Trophoblast cell (in vitro differentiated cells and primary cell): ENCODE measurements at regions not wholly inside any gene's neighbourhood (a gene's known extent, or its start where the extent isn't known, plus 50 kb on each side); places are given as distances from the start of the nearest gene placed in this dataset.

Experiments used
- DNase-seq, 2 donors: peaks; one replicate each; pipeline ENCODE4 v3.0.0-alpha.2; 2016
- H2AFZ ChIP-seq: 2 replicates; pipeline ENCODE4 v1.6.1; 2013; ENCODE audit warnings: low read length, moderate library complexity, mild to moderate bottlenecking; ENCODE audit not compliant: insufficient read depth, poor library complexity
- H2AK5ac ChIP-seq: 2 replicates; pipeline ENCODE4 v1.6.1; 2013; ENCODE audit warnings: mild to moderate bottlenecking, low read length
- H2BK120ac ChIP-seq: 2 replicates; pipeline ENCODE4 v1.6.1; 2013; ENCODE audit warnings: low read length, mild to moderate bottlenecking, moderate library complexity; ENCODE audit not compliant: insufficient read depth, poor library complexity
- H2BK12ac ChIP-seq: 2 replicates; pipeline ENCODE4 v1.6.1; 2013; ENCODE audit warnings: mild to moderate bottlenecking, low read length, moderate library complexity
- H2BK5ac ChIP-seq: 2 replicates; pipeline ENCODE4 v1.6.1; 2013; ENCODE audit warnings: low read length, low read depth, moderate library complexity, mild to moderate bottlenecking; ENCODE audit not compliant: poor library complexity
- H3K14ac ChIP-seq: 2 replicates; pipeline ENCODE4 v1.6.1; 2013; ENCODE audit warnings: mild to moderate bottlenecking, low read length
- H3K18ac ChIP-seq: 2 replicates; pipeline ENCODE4 v1.6.1; 2013; ENCODE audit warnings: mild to moderate bottlenecking, low read length
- H3K23ac ChIP-seq: 2 replicates; pipeline ENCODE4 v1.6.1; 2013; ENCODE audit warnings: low read length
- H3K27ac ChIP-seq: 2 replicates; pipeline ENCODE4 v1.5.1; 2013; ENCODE audit warnings: low read depth, mild to moderate bottlenecking, inconsistent platforms, low read length, moderate library complexity
- H3K27me3 ChIP-seq: 2 replicates; pipeline ENCODE4 v1.6.1; 2013; ENCODE audit warnings: inconsistent platforms, mild to moderate bottlenecking, low read length, moderate library complexity; ENCODE audit not compliant: insufficient read depth
- H3K36me3 ChIP-seq, 2 experiments: 1 replicate in 1 of 2; 2 replicates in 1 of 2; pipeline ENCODE4 v1.6.1; 2013; ENCODE audit warnings: low read length in 2 of 2, mild to moderate bottlenecking in 2 of 2, moderate library complexity in 1 of 2; ENCODE audit not compliant: insufficient read depth in 2 of 2, control insufficient read depth in 1 of 2
- H3K4ac ChIP-seq: 2 replicates; pipeline ENCODE4 v1.6.1; 2013; ENCODE audit warnings: low read depth, mild to moderate bottlenecking, low read length, moderate library complexity
- H3K4me1 ChIP-seq, 2 experiments: 1 replicate in 1 of 2; 2 replicates in 1 of 2; pipeline ENCODE4 v1.6.1; 2013; ENCODE audit warnings: low read length in 2 of 2, mild to moderate bottlenecking in 2 of 2, moderate library complexity in 1 of 2; ENCODE audit not compliant: insufficient read depth in 2 of 2, control insufficient read depth in 1 of 2
- H3K4me2 ChIP-seq: 2 replicates; pipeline ENCODE4 v1.6.1; 2013; ENCODE audit warnings: inconsistent platforms, mild to moderate bottlenecking, low read length, moderate library complexity
- H3K4me3 ChIP-seq: 2 replicates; pipeline ENCODE4 v1.5.1; 2013; ENCODE audit warnings: mild to moderate bottlenecking, low read depth, low read length, inconsistent platforms
- H3K79me1 ChIP-seq: one replicate; pipeline ENCODE4 v1.6.1; 2013; ENCODE audit warnings: low read length
- H3K79me2 ChIP-seq: 2 replicates; pipeline ENCODE4 v1.6.1; 2013; ENCODE audit warnings: low read length, mild to moderate bottlenecking; ENCODE audit not compliant: control insufficient read depth, insufficient read depth, poor library complexity
- H3K9ac ChIP-seq: 2 replicates; pipeline ENCODE4 v1.6.1; 2013; ENCODE audit warnings: mild to moderate bottlenecking, low read length
- H3K9me3 ChIP-seq: 2 replicates; pipeline ENCODE4 v1.6.1; 2013; ENCODE audit warnings: low read depth, mild to moderate bottlenecking, control low read depth, inconsistent platforms, low read length; ENCODE audit not compliant: insufficient read depth
- H4K12ac ChIP-seq: 2 replicates; pipeline ENCODE4 v1.6.1; 2013; ENCODE audit warnings: low read depth, mild to moderate bottlenecking, low read length, moderate library complexity
- H4K8ac ChIP-seq: 2 replicates; pipeline ENCODE4 v1.6.1; 2013; ENCODE audit warnings: low read depth, mild to moderate bottlenecking, low read length, moderate library complexity
- H4K91ac ChIP-seq: one replicate; pipeline ENCODE4 v1.6.1; 2013; ENCODE audit warnings: low read depth, mild to moderate bottlenecking, low read length, moderate library complexity
- WGBS: extraction: QIAGEN DNeasy Blood & Tissue Kit; methylation state at CpG from one replicate; pipeline ENCODE4 v1.1.7; 2013; ENCODE audit warnings: missing lambda C conversion rate; ENCODE audit not compliant: insufficient read length, insufficient coverage; ENCODE audit errors: extremely low coverage; 5-methylcytosine and 5-hydroxymethylcytosine counted together

DNA sequence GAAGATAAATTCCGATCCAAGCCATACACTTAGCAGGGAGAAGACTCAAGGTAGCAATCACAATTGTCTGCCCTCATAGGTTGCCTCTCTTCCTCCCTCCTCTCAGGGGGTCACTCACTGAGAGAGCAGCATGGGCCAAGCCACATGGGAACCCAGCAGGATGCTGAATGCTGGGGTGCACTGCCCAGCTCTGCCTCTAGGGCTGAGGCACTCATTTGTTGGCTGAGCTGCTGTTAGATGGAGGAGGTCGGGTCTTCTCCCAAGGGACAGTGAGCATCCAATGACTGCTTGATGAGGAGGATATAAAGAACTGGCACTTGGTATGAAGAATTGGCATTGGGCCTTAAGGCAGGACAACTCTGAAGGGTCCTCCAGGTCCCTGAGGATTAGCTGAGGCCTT, 418.8 kb downstream of the SIPA1L2 start:
- Histone ChIP-seq H3K4me3 (no peak overlapping the region), H3K14ac (no peak overlapping the region)
- WGBS = no CpG with 5 or more reads among the region's 2 CpGs

DNA sequence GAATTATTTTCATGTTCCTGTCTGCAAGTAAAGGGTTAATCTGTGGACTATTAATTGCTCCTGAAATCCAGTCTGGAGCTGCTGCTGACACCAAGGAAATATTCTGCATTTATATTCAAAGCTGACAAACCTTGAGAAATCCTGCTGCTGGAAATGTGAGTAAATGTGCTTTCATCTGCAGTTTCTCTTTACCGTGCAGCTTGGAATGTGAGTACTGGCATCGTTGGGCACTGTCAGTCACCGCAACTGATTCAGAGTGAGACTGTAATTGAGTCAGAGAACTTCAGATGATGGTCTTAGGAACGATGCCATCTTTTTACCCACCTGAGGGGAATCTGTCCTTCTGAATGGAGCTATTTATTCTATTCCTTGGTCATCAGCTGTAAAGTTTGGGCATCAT, 420.6 kb downstream of the SIPA1L2 start:
- Histone ChIP-seq H3K4ac (no peak overlapping the region), H3K79me1 (no peaks in the 10 kb centered on the region), H4K8ac (no peak overlapping the region), H3K4me1 (no peaks in the 10 kb centered on the region), H2BK120ac (no peak overlapping the region), H2BK12ac (no peak overlapping the region), H4K12ac (no peak overlapping the region), H3K18ac (no peak overlapping the region), H3K4me2 (no peak overlapping the region), H3K4me3 (no peak overlapping the region), H3K23ac (no peak overlapping the region), H2AFZ (no peak overlapping the region), H3K27ac (no peak overlapping the region), H3K36me3 (no peaks in the 10 kb centered on the region), H3K9ac (no peak overlapping the region), H2BK5ac (no peak overlapping the region), H3K9me3 (no peaks in the 10 kb centered on the region), H3K14ac (no peak overlapping the region), H3K27me3 (no peaks in the 10 kb centered on the region), H4K91ac (no peak overlapping the region), H2AK5ac (no peak overlapping the region), H3K79me2 (no peaks in the 10 kb centered on the region)
- no CpG with 5 or more reads among the region's 4 CpGs for WGBS
- no peak for DNase-seq

More for the DNA sequence above, 418.8 kb downstream of the SIPA1L2 start:
- H3K18ac ChIP-seq = no peak overlapping the region
- H3K79me2 ChIP-seq = no peaks in the 10 kb centered on the region
- no peaks in the 10 kb centered on the region for H3K4me1 ChIP-seq
- no peak overlapping the region for H3K23ac ChIP-seq
- H2AK5ac ChIP-seq = no peak overlapping the region
- no peak overlapping the region for H3K9ac ChIP-seq
- H2BK12ac ChIP-seq = no peak overlapping the region
- H3K27ac ChIP-seq = no peak overlapping the region
- H4K91ac ChIP-seq = no peak overlapping the region
- H4K8ac ChIP-seq = no peak overlapping the region
- no peak overlapping the region for H3K4ac ChIP-seq
- H2AFZ ChIP-seq = no peak overlapping the region
- H3K9me3 ChIP-seq = no peaks in the 10 kb centered on the region
- no peak overlapping the region for H3K4me2 ChIP-seq
- no peaks in the 10 kb centered on the region for H3K79me1 ChIP-seq
- no peaks in the 10 kb centered on the region for H3K27me3 ChIP-seq
- H3K36me3 ChIP-seq = no peaks in the 10 kb centered on the region
- H2BK5ac ChIP-seq = no peak overlapping the region
- H4K12ac ChIP-seq = no peak overlapping the region
- no peak overlapping the region for H2BK120ac ChIP-seq
- DNase-seq = no peak

DNA sequence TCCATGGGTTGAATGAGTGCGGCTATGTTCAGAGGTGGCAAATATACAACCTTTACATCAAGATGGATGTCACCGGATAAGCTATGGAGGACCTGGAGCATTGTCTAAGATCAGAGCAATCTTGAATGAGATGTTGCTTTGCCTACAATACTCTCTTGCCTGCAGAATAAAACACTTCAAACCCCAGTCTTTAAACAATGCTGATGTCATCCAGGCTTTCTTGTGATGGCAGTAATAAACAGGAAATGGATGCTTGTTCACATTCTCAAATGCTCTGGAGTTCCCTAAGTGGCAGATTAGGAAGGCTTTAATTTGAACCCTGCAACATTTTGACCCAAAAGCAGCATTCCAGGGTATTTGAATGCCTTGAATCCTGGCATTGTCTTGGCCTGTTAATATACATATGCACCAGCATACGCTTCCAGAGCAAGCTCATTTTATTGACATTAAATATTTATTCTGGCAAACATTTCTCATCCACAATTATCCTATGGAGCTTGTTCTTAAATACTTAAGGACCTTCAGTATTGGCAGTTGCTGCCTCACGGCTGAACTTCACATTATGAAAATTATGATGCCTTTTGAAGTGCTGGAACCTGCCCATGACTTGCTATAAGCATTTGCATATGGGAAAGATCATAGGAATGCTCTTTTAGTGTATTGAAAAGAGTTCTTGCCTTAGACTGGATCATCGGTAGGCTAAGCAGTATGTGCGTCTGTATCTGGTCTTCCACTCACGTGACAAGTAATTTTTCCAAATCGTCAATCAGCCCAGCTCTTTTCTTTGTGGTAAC, 422.7 kb downstream of the SIPA1L2 start:
- H3K14ac ChIP-seq = no peak overlapping the region
- no peak overlapping the region for H3K18ac ChIP-seq
- no peak overlapping the region for H3K9ac ChIP-seq
- no peaks in the 10 kb centered on the region for H3K4me1 ChIP-seq
- no peak for DNase-seq
- H2AK5ac ChIP-seq = no peak overlapping the region
- no peak overlapping the region for H3K23ac ChIP-seq
- H3K27me3 ChIP-seq = no peaks in the 10 kb centered on the region
- H4K8ac ChIP-seq = no peak overlapping the region
- H3K27ac ChIP-seq = no peak overlapping the region
- H4K91ac ChIP-seq = no peak overlapping the region
- H3K79me1 ChIP-seq = no peaks in the 10 kb centered on the region
- H2BK5ac ChIP-seq = no peak overlapping the region
- no peaks in the 10 kb centered on the region for H3K9me3 ChIP-seq
- H2AFZ ChIP-seq = no peak overlapping the region
- H3K4me3 ChIP-seq = no peak overlapping the region
- H4K12ac ChIP-seq = no peak overlapping the region
- H3K79me2 ChIP-seq = no peaks in the 10 kb centered on the region
- no peak overlapping the region for H3K4ac ChIP-seq
- WGBS = no CpG with 5 or more reads among the region's 8 CpGs
- no peak overlapping the region for H2BK120ac ChIP-seq
- no peak overlapping the region for H2BK12ac ChIP-seq
- H3K4me2 ChIP-seq = no peak overlapping the region
- no peaks in the 10 kb centered on the region for H3K36me3 ChIP-seq

DNA sequence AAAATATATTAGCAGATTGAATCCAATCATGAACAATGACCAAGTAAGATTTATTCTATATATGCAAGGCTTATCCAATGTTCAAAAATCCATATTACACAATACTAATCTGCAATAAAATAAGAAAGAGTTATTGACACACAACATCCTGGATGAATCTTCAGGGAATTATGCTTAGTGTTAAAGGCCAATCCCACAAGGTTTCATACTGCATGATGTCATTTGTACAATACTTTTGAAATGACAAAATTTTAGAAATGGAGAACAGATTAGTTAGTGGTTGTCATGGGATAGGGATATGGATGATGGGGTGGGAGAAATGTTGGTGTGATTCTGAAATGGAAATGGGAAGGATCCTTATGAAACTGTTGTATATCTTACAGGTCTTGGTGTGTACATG, 425.7 kb downstream of the SIPA1L2 start:
- Histone ChIP-seq H4K12ac (no peak overlapping the region), H3K18ac (no peak overlapping the region), H3K4me1 (no peaks in the 10 kb centered on the region), H3K79me2 (no peaks in the 10 kb centered on the region), H4K8ac (no peak overlapping the region), H2BK120ac (no peak overlapping the region), H3K27ac (no peak overlapping the region), H3K79me1 (no peaks in the 10 kb centered on the region), H3K9ac (no peak overlapping the region), H3K36me3 (no peaks in the 10 kb centered on the region), H3K4me3 (no peak overlapping the region), H2AK5ac (no peak overlapping the region), H2BK12ac (no peak overlapping the region), H3K4ac (no peak overlapping the region), H3K14ac (no peak overlapping the region), H4K91ac (no peak overlapping the region), H3K9me3 (no peaks in the 10 kb centered on the region), H3K23ac (no peak overlapping the region), H2AFZ (no peak overlapping the region), H3K27me3 (no peaks in the 10 kb centered on the region), H2BK5ac (no peak overlapping the region), H3K4me2 (no peak overlapping the region)
- DNase-seq = no peak
